CD4-positive, alpha-beta T cell treated with Interferon alpha-2 for 1 hour (primary cell): ENCODE measurements at regions not wholly inside any gene's neighbourhood (a gene's known extent, or its start where the extent isn't known, plus 50 kb on each side); places are given as distances from the start of the nearest gene placed in this dataset.

ENCODE experiments used
- DNase-seq, 2 donors: peaks; one replicate each; pipeline ENCODE4 v3.0.0-alpha.2; 2020 to 2022

GRCh38 chr11:128061281-128061871 is 526.0 kb downstream of the ETS1 start:
- no peak for DNase-seq

GRCh38 chr11:128058580-128059208 is 528.7 kb downstream of the ETS1 start:
- DNase-seq, result no peak

- no peak for DNase-seq
Measured at GRCh38 chr11:128057786-128058395, 529.5 kb downstream of the ETS1 start.

- DNase-seq, result no peak
Measured at GRCh38 chr11:128055576-128056217, 531.7 kb downstream of the ETS1 start.

GRCh38 chr11:128053981-128054931 is 533.1 kb downstream of the ETS1 start:
- DNase-seq, result no peak

- DNase-seq, result peak in 1 of 2 donors; percentile 57
Measured at GRCh38 chr11:128052912-128053641, 534.3 kb downstream of the ETS1 start.

- no peak for DNase-seq
Measured at GRCh38 chr11:128048121-128048520, 539.2 kb downstream of the ETS1 start.

- no peak for DNase-seq
Measured at GRCh38 chr11:128047026-128047425, 540.3 kb downstream of the ETS1 start.

- DNase-seq, result no peak
Measured at GRCh38 chr11:128046213-128046612, 541.1 kb downstream of the ETS1 start.

- peak in 1 of 2 donors; percentile 23 for DNase-seq
Measured at GRCh38 chr11:128045094-128045725, 542.1 kb downstream of the ETS1 start.

GRCh38 chr11:128042290-128042751 is 545.0 kb downstream of the ETS1 start:
- peak in 1 of 2 donors; percentile 23 for DNase-seq

GRCh38 chr11:128040603-128041002 is 546.8 kb downstream of the ETS1 start:
- no peak for DNase-seq

GRCh38 chr11:128039140-128040021 is 548.0 kb downstream of the ETS1 start:
- peak; percentile 76 to 84 for DNase-seq

GRCh38 chr11:128036556-128037093 is 550.7 kb downstream of the ETS1 start:
- no peak for DNase-seq

- DNase-seq, result peak in 1 of 2 donors; percentile 16
Measured at GRCh38 chr11:128036006-128036405, 551.4 kb downstream of the ETS1 start.

- DNase-seq, result peak; percentile 74 to 82
Measured at GRCh38 chr11:128031538-128032134, 555.7 kb downstream of the ETS1 start.

GRCh38 chr11:128029219-128029722 is 558.1 kb downstream of the ETS1 start:
- DNase-seq, result no peak

- DNase-seq, result no peak
Measured at GRCh38 chr11:128026596-128026995, 560.8 kb downstream of the ETS1 start.

GRCh38 chr11:128022761-128023160 is 564.6 kb downstream of the ETS1 start:
- DNase-seq, result no peak
